Lower leg skin (tissue), 4 donors: ENCODE measurements at regions not wholly inside any gene's neighbourhood (a gene's known extent, or its start where the extent isn't known, plus 50 kb on each side); places are given as distances from the start of the nearest gene placed in this dataset.
A peak's percentile ranks its signal among the peaks of the same experiment; 100 is the strongest.

ENCODE experiments used
- DNase-seq, 2 donors: peaks; one replicate each; pipeline ENCODE4 v3.0.0-alpha.2; 2019; ENCODE audit warnings: low spot score in 2 of 2
- H3K4me3 ChIP-seq: fragments of 200-600 bp; sonication (generic); 2 replicates; pipeline ENCODE4 v1.5.1; 2017; ENCODE audit warnings: mild to moderate bottlenecking, low read depth; ENCODE audit not compliant: poor library complexity, severe bottlenecking
- CTCF ChIP-seq, 3 donors: fragments of 450-650 bp; IDR thresholded peaks; one replicate each; pipeline ENCODE4 v1.5.1; 2016; ENCODE audit warnings: antibody characterized with exemption in 3 of 3, mild to moderate bottlenecking in 3 of 3, moderate library complexity in 2 of 3
- POLR2A ChIP-seq, 2 donors: fragments of 450-650 bp; IDR thresholded peaks; one replicate each; pipeline ENCODE4 v1.6.1; 2016 to 2017; ENCODE audit warnings: antibody characterized with exemption in 2 of 2, mild to moderate bottlenecking in 1 of 2, moderate library complexity in 1 of 2
- WGBS, 2 donors: methylation state at CpG; one replicate each; pipeline ENCODE4 v1.1.5; 2018; 5-methylcytosine and 5-hydroxymethylcytosine counted together
- intact Hi-C: fragments of 100-400 bp; cut with DNase I; formaldehyde crosslinking; loops from one replicate; pipeline ENCODE4 v1.15.0; 2023; ENCODE audit warnings: low total_unique reads

- intact Hi-C loops: no loop called here
- H3K4me3 ChIP-seq: no peak overlapping the region
- 47 to 81% methylated on average over 5 of the region's 5 CpGs for WGBS, 2 donors
- no peak for DNase-seq
- no peak for TF ChIP-seq CTCF (IDR thresholded peaks at IDR 0.05)
- TF ChIP-seq POLR2A (IDR thresholded peaks at IDR 0.05): no peak
Observed at GRCh38 chr22:47767403-47767802, 1005.0 kb downstream of the TBC1D22A start.

- intact Hi-C loops: no loop called here
- WGBS, 2 donors: 78 to 80% methylated on average over 6 of the region's 6 CpGs
- no peak for DNase-seq
- no peak for TF ChIP-seq CTCF (IDR thresholded peaks at IDR 0.05)
- TF ChIP-seq POLR2A (IDR thresholded peaks at IDR 0.05): no peak
- H3K4me3 ChIP-seq: no peak overlapping the region
Observed at GRCh38 chr22:47765757-47766156, 1003.3 kb downstream of the TBC1D22A start.

GRCh38 chr22:47762141-47762540 lies 999.7 kb downstream of the TBC1D22A start:
- no peak overlapping the region for H3K4me3 ChIP-seq
- TF ChIP-seq CTCF (IDR thresholded peaks at IDR 0.05) (no peak), POLR2A (IDR thresholded peaks at IDR 0.05) (no peak)
- DNase-seq: peak in 1 of 2 donors; percentile 58
- WGBS, 2 donors: 82 to 86% methylated on average over 3 of the region's 3 CpGs
- intact Hi-C loops: no loop called here

GRCh38 chr22:47759909-47760308 lies 997.5 kb downstream of the TBC1D22A start:
- no peak for TF ChIP-seq POLR2A (IDR thresholded peaks at IDR 0.05)
- no peak for TF ChIP-seq CTCF (IDR thresholded peaks at IDR 0.05)
- intact Hi-C loops: no loop called here
- no peak overlapping the region for H3K4me3 ChIP-seq
- 82 to 85% methylated on average over 2 to 3 of the region's 3 CpGs for WGBS, 2 donors
- peak in 1 of 2 donors; percentile 37 for DNase-seq

- intact Hi-C loops: no loop called here
- DNase-seq: no peak
- 71 to 83% methylated on average over 3 of the region's 3 CpGs for WGBS, 2 donors
Observed at GRCh38 chr22:47757741-47758140, 995.3 kb downstream of the TBC1D22A start.

More at GRCh38 chr22:47757741-47758140, 995.3 kb downstream of the TBC1D22A start:
- no peak overlapping the region for H3K4me3 ChIP-seq
- TF ChIP-seq CTCF (IDR thresholded peaks at IDR 0.05): no peak
